ENCODE measurements at regions not wholly inside any gene's neighbourhood (a gene's known extent, or its start where the extent isn't known, plus 50 kb on each side); places are given as distances from the start of the nearest gene placed in this dataset.

DNA sequence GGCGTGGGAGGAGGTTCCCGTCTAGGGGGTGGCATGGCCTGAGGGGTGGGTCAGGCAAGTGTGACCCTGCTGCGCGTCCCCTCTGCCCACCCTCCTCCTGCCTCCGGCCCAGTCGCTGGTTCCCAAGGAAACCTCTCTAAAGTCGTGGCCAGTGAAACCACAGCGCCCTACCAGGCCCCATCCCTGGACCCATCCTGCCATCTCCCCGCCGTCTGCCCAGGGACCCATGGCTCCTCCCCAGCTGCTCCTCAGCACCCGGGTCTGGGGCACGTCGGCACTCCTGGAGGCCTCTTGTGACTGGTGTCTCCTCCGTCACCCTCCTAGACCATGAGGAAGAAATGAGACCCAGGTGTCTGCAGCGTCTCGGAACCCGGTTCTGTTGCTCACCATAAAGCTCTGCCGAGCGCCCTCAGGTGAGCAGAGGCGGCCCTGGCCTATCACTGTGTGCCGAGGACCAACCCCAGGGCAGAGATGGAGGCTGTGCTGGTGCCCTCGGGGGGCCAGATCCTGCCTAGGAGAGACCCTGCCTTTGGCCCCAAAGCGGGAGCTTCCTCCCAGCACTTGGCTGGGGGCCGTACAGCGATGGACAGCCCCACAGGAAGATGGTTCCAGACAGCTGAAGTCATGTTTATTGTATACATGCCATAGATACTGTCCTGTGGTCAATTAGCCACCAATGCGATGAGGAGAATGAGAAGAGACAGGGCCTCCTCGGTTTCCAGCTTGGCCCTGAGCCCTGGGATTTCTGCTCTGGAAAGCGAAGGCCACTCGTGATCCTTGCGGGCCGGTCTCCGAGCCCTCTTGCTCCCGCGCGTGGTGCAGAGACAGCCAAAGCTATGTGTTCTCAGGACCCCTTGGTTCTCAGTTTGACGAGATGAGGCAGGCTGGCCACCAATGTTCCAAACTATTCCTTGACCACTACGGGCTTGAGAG lies 222.5 kb upstream of the RTL1 start:
- no peak overlapping the region for H3K27ac ChIP-seq
- DNase-seq (ENCODE audit: low read depth, low spot score): no peak

DNA sequence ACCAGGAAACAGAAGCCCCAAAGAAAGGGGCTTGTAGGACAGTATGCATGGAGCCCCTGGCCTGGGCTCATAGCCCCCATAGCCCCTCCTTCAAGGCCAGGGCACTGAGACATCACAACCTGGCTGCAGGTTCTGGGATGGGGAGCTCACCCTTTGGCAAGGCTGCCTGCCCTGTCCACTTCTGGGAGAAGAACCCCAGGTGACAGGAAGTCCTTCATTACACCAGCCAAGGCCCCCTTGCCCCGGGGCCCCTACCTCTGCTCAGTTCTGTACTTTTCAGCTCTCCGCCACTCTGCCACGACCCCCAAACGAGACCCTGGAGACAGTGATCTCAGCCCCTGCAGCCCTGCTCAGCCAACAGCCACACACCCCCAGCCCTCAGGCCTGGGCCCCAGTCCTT lies 223.2 kb upstream of the RTL1 start:
- DNase-seq (ENCODE audit: low read depth, low spot score): no peak
- no peak overlapping the region for H3K27ac ChIP-seq

DNA sequence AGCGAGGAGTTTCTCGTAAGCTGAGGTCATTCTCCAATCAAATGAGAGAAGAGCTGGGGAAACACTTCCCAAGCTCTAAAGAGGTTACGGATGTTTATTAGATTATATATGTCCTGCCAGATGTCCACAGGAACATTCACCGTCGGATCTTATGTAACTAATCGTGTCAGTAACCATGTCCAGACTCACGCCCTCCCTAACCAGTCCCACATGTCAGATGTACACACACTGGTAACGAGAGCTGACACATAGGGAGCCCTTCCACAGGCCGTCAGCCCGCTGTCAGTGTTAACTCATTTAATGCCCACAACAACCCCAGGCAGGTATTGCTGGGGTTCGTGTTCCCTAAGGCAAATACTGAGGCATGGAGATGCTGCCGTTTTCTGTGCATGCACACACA lies 223.7 kb upstream of the RTL1 start:
- H3K27ac ChIP-seq: no peak overlapping the region
- DNase-seq (ENCODE audit: low read depth, low spot score): no peak

DNA sequence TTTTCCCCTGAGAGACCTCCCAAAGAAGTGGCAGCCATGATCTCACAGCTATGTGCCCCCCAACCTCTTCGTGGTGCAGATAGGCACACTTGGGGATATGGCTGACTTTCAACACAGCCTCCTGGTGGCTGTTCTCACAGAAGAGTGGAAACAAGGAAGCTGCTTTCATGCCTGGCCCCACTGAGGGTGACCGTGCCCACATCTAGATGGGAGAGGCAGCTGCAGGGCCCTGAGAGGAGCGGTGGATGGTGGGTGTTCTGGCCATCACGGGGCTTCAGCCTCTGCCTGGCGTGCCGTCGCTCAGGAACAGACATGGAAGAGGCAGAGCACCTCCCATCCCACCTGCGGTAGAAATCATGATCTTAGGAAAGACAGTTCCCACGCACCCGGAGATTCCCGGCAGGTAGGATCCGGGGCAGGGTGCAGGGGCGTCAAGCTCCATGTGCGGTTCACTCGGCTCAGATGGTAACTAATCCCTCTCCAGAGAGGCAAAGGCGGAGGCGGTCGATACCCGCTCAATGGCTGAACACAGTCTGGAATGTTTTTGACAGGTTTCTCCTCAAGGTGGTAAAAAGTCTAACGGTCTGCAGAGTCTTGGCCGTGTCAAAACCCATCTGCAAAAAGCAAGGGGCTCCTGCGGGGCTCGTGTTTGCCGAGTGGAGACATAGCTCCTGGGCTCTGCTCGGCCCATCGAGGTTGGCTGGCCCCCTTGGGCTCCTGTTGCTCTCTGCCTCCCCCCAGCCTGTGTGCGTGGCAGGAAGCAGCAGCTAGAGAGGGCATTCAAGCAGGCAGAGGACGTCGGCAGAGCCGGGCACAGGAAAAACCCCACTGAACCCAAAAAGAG lies 225.2 kb upstream of the RTL1 start:
- no peak overlapping the region for H3K27ac ChIP-seq
- no peak for DNase-seq (ENCODE audit: low read depth, low spot score)

DNA sequence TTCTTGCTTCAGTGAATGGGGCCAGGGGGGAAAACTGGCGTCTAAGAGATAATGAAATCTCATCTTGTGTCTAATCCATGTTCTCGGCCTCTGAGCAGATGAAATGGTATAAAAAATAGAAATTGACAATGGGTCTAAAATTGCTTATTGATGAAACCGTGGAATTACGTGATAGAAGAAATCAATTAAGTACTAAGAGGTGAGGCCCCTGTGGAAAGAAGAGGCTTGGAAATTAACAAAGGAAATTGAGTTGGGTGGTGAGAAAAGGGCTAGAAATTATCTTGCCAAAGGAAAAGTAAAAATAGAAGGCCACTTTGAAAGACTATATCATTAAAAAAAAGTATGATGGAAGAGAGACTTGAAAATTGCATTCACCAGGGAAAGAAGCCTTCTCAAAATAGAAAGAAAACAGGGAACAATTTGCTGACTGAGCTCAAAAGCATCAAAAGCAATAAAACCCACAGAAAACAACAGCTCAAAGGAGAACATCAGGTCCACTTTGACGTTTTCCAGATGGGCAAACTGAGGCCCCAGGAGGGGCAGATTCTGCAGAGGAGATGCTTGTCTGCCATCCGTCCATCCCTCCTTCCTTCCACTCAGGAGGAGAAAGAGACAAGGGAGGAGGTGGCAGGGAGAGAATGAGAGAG lies 226.1 kb upstream of the RTL1 start:
- DNase-seq (ENCODE audit: low read depth, low spot score): no peak
- H3K27ac ChIP-seq: no peak overlapping the region

DNA sequence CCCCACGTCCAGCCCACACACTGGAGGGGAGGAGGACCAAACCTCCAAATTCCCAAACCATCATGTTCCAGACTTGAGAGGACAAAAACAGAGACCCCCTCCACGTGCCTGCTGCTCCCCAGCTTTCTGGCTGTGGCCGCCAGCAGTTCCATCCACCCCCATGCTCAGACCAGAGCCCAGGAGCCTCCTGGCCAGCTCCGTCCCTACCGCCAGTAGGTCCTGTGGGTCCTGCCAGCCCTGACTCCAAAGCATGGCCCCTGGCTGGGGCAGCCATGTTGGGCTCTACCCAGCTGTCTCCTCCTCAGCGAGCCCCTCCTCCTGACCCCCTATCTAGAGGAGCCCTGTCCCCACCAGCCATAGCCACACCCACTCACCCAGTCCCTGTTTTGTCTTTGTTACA lies 227.3 kb upstream of the RTL1 start:
- no peak overlapping the region for H3K27ac ChIP-seq
- no peak for DNase-seq (ENCODE audit: low read depth, low spot score)

DNA sequence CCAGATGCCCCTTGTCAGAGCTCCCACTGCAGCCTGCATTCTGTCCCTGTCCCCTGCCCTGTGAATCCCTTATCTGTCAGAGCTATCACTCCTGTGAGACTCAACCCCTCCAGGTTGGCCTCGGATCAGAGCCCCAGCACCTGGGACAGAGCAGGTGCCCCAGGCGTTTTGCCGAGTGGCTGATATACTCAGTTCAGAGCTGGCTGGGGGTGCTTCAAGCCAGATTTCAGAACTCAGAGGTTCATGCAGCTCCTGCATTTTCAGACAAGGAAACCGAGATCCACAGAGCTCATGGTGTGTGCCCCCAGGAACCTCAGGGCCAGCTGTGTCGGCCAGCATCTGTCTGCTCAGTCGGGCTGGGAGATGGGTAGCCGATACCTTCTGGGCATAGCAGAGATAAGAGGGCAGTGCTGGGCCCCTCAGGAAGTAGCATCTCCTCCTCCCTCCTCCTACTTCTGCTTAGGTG lies 228.0 kb upstream of the RTL1 start:
- H3K27ac ChIP-seq: no peak overlapping the region
- no peak for DNase-seq (ENCODE audit: low read depth, low spot score)

DNA sequence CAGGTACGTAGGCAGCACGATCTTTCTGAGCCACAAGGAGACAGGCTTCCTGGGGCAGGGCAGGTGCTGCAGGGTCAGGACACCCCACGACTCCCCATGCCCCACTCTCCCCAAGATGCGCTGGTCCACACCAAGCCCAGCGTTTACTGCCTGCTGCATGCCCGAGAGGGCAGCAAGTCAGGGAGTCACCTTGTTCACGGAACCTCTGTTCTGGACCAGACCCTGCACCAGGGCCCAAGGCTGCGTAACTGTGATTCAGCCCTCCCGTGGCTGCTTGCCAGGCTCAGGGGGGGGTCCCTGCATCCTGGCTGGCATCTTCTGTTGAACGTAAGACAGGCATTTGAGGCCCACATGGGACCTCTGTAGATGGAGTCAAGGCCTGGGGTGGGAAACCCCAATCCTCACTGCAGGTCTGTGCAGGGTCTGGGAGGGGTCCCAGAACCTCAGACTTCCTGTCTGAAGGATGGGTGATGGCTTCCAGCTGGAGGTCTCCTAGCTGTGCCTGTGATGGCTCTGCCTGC lies 228.6 kb upstream of the RTL1 start:
- no peak for DNase-seq (ENCODE audit: low read depth, low spot score)

DNA sequence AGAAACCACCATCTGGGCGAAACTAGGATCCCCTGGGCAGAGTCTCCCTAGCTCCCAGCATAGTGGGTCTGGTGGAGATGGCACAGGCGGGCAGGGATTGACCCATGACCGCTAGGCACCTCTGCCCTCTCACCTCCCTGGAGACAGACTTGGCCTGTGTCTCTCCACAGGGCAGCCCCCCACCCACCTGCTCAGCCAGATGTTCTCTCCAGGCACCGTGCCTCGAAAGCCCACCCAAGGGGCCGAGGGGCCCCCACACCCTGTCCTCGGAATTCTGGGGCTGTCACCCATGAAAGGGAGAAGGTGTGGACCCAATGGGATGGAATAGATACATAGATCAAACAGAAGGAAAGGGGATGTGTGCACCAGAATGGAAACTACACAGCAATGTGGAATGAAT lies 229.1 kb upstream of the RTL1 start:
- H3K27ac ChIP-seq: no peak overlapping the region
- no peak for DNase-seq (ENCODE audit: low read depth, low spot score)

More for the DNA sequence above, 228.6 kb upstream of the RTL1 start:
- no peak overlapping the region for H3K27ac ChIP-seq

DNA sequence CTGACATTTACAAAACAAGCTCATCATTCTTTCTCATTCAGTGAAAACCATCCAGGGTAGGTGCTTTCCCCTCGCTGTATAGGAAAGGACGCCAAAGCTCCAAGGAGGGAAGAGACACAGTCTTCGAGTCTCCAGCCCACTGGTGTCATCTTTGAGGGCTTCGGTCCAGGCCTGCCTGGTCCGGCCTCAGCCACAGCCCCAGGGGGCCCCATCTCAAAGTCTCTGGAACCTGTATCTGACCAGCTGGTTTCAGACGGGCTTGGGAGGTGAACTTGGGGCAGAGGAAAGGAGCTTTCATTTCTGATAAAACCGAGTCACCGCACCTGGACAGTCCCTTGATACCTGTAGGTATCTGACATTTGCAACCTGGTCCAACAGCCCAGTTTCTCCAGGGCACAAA lies 229.5 kb upstream of the RTL1 start:
- no peak for DNase-seq (ENCODE audit: low read depth, low spot score)
- no peak overlapping the region for H3K27ac ChIP-seq

DNA sequence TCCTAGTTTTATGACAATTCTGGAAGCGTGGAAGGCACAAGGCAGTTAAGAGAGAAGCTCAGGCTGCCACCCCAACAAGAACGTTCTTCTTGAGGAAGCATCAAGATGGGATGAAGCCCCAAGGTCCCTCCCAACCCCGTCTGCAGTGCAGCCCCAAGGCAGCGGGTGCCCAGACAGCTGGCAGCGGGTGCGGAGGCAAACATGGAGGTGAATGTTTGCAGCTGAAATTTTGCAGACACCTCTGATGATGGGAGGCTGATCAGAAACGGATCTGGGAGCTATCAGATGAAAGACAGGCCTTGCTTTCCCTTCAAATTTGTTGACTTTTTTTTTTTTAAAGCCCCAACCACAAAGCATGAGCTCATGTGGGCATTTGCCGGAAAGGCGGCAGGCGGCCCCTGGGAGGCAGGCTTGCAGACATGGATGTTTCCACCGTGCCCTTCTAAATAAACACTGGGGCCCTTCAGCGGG lies 230.7 kb upstream of the RTL1 start:
- no peak overlapping the region for H3K27ac ChIP-seq
- no peak for DNase-seq (ENCODE audit: low read depth, low spot score)

DNA sequence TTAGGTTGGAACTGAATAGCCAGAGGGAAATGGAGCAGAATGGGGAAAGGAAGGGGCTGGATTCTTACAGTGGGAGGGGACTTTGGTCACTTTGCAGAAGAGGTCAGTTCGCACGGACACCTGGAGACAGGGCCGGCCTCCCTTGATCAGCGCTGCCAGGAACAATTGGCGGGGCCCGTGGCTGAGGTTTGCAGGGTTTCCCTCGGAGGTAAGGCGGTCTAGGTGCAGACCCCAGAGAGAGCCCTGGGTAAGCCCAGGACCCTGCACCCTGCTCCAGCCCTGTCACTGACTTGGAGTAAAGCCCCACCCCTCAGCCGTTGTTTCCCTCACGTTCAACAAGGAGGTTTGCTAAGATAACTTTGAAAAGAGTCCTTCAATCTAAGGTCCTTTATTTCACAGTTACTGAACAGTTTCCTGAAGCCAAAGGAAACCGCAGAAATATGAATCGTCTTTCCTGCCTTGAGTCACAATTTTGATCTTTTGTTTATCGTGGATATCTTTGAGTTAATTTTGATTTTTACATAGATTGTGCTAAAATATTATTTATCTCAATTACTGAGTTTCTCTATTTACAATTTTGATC lies 231.4 kb upstream of the RTL1 start:
- no peak overlapping the region for H3K27ac ChIP-seq
- no peak for DNase-seq (ENCODE audit: low read depth, low spot score)

DNA sequence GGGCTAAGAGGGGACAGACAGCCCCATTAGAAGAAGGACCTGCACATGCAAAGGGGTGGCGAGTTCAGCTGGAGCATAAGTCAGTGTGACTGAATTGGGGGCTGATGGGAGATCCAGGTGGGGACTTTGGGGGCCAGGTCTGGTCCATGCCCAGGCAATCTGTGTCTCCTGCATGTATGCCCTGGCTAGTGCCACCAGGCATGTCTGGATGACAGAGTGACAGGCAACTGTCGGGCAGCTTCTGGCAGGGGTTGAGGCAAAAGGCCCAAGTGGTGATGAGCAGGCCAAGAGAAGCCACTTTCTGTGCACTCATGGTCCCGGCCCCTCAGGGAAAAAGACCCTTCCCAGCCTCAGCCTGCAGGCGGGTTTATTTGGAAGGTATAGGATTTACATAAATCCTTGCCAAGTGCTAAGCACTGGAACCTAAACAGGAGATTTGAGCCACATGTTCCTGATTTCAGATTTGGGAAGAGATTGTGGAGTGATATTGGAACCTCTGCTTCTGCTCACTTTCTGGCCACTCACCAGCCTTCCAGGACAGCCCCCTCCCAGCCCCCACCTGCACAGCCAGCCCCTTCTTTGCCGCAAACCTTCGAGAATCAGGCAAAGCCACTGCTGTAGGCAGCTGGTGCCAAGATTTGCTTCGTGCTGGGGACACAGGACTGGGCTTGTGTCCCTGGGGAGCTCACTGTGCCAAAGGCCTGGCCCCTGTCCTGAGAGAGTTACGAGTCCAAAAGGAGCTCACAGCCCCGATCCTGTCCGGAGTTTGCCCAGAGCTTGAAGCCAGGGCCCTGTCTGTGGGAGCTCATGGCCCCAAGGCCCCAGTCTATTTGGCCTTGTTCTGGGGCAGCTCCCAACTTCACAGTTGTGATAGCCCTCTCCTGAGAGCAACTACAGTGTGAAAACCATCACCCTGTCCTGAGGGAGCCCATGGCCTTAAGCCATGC lies 232.5 kb upstream of the RTL1 start:
- DNase-seq (ENCODE audit: low read depth, low spot score): no peak

DNA sequence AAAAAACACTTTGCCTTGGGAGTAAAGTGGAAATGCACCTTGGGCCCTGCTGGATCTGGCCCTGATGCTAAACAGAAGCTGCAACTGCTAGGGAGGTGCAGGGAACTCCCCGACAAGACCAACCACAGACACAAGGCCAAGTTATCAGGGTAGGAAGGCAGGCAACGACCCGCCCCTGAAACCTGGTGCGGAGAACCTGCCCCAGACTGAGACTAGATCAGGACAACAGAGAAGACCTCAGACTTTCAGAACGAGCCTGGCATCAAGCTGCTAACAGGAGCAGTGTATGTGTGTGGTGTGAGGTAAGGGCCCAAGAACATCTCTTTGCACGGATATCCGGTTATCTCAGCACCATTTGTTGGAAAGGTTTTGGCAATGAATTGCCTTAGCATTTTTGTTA lies 233.7 kb upstream of the RTL1 start:
- H3K27ac ChIP-seq: no peak overlapping the region

More for the DNA sequence above, 232.5 kb upstream of the RTL1 start:
- no peak overlapping the region for H3K27ac ChIP-seq

DNA sequence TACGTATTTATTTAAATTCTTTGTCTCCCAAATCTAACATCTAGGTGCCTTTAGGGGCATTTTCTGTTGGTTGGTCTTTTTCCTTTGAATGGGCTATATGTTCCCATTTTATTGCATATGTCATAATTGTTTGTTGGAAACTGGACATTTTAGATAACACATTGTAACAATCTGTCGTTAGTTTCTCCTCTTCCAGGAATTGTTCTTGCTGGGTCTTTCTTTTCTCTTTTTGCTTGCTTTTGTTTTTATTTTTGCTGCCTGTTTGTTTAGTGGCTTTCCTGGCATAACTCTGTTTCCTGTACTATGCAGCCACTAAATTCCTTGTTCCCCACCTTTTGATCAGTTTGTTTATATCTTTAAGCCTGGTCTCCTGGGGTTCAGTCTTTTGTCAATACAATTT lies 244.3 kb upstream of the RTL1 start:
- no peak overlapping the region for H3K27ac ChIP-seq
- DNase-seq (ENCODE audit: low read depth, low spot score): no peak

More for the DNA sequence above, 233.7 kb upstream of the RTL1 start:
- no peak for DNase-seq (ENCODE audit: low read depth, low spot score)

DNA sequence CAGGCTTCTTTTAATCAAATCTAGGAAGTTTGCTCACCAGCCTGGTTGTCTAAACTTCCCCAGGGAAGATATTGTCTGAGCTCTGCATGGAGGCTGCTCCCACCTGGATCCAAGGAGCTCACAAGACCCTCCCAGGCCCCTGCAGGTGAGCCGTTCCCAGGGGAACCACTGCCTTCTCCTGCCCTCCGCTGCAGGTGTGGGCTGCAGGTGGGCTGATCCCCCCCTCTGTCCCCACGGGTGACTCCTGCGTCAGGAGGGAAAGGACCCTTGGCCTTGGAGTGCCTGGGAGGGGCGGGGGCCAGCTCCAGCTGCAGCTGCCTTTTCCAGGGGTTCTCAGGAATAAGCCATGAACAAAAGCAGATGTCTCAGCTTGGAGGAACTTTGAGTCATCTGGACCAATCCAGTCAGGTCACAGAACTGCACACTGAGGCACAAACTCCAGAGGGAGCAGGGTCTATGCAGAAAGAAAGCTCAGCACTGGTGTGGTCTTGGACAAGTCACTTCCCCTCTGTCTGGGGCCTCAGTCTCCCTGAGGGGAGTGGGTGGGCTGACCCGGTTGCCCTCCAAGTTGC lies 246.6 kb upstream of the RTL1 start:
- no peak for DNase-seq (ENCODE audit: low read depth, low spot score)

DNA sequence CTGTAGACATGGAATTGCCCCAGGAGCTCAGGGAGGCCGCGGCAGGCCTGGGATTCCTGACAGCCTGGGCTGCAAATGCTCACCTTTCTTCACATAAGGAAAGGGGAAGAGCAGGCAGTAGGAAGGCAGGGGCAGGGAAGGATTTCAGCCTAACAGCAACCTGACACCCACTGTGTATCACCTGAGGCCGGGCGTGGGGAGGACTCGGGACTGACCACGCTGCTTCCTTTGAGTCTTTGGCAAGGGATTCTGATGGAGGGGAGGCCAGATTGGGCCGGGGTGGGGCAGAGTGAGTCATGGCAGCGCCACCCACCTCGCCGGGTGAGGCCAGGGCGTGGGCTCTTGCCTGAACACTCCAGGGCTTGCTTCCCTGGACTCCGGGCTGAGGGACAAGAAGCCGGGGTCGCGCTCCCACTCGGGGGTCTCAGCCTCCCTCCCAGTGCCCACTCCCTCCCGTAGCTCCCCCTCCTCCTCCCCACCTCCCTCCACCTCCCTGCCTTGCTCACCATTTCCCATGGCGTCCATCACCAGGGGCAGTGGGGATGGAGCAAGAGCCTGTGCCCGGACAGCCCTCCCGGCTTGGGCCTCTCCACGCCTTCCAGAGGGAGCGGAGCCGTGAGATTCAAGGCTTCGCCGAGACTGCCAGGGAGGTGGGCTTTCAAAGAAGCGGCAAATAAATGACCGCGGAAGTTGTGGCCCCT lies 247.9 kb upstream of the RTL1 start:
- no peak for DNase-seq (ENCODE audit: low read depth, low spot score)

More for the DNA sequence above, 246.6 kb upstream of the RTL1 start:
- H3K27ac ChIP-seq: no peak overlapping the region

DNA sequence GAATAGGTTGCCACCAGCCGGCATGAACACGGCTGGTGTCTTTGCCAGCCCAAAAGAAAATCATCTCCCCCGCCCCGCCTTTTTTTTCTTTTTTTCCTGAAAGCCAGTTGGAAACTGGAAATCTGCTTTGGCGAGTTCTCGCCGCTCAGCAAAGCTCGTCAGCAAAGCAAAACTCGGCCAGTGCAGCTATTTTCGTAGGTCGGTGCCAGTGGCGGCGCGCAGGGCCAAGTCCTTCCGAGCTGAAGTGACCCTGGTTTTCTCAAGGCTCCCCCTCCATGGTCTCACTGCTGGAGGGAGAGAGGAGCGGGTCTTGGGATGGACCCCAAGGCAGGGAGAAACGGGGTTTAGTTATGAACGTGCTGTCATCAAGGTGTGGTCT lies 248.4 kb upstream of the RTL1 start:
- DNase-seq (ENCODE audit: low read depth, low spot score): no peak

More for the DNA sequence above, 247.9 kb upstream of the RTL1 start:
- no peak overlapping the region for H3K27ac ChIP-seq

More for the DNA sequence above, 248.4 kb upstream of the RTL1 start:
- H3K27ac ChIP-seq: no peak overlapping the region
